ENCODE measurements at regions not wholly inside any gene's neighbourhood (a gene's known extent, or its start where the extent isn't known, plus 50 kb on each side); places are given as distances from the start of the nearest gene placed in this dataset.

- TF ChIP-seq POLR2A (IDR thresholded peaks at IDR 0.05) (no peak), CTCF (IDR thresholded peaks at IDR 0.05) (no peak)
Measured at GRCh38 chr13:70694996-70695715, 586.9 kb upstream of the KLHL1 start.

Data from sigmoid colon (tissue), 3 donors.